HL-60 (cell line): ENCODE measurements at regions not wholly inside any gene's neighbourhood (a gene's known extent, or its start where the extent isn't known, plus 50 kb on each side); places are given as distances from the start of the nearest gene placed in this dataset.
"Not testable (repeated sequence)": the region's sequence is repeated elsewhere in the genome, so short reads cannot be mapped to it uniquely, and the experiment has no call there.

Experiments
- GABPA ChIP-seq: IDR thresholded peaks from 2 replicates; pipeline ENCODE4 v1.6.1; 2012; ENCODE audit warnings: low read depth
- POLR2AphosphoS5 ChIP-seq: IDR thresholded peaks from 2 replicates; pipeline ENCODE4 v1.6.1; 2012; ENCODE audit warnings: low read depth
- TF ChIP-seq, protein P1 (sequence below): IDR thresholded peaks from one replicate; pipeline ENCODE4 v1.5.1; 2011; ENCODE audit warnings: low read length, control low read depth, inconsistent platforms; ENCODE audit not compliant: insufficient read depth

DNA sequence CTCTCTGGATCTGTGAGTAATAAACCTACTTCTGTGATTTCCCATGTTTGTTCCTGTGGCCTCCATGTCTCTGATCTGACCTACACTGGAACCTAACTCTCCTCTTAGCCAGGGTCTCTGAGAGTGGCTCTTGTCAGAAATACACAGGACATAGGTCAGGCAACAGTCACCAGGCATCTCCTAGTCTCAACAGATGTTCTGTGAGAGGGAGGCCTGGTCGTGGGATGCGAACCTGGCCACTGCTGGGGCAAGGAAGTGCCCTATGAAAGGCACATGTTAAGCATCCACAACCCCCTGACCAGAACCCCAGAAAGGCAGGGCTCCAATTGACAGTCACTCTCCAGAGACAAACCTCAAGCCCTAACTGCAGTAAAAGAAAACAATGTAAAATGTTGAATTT is 2771.5 kb downstream of the RPIA start:
- TF ChIP-seq, protein P1, sequence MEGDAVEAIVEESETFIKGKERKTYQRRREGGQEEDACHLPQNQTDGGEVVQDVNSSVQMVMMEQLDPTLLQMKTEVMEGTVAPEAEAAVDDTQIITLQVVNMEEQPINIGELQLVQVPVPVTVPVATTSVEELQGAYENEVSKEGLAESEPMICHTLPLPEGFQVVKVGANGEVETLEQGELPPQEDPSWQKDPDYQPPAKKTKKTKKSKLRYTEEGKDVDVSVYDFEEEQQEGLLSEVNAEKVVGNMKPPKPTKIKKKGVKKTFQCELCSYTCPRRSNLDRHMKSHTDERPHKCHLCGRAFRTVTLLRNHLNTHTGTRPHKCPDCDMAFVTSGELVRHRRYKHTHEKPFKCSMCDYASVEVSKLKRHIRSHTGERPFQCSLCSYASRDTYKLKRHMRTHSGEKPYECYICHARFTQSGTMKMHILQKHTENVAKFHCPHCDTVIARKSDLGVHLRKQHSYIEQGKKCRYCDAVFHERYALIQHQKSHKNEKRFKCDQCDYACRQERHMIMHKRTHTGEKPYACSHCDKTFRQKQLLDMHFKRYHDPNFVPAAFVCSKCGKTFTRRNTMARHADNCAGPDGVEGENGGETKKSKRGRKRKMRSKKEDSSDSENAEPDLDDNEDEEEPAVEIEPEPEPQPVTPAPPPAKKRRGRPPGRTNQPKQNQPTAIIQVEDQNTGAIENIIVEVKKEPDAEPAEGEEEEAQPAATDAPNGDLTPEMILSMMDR = not testable (repeated sequence)
- TF ChIP-seq GABPA, POLR2AphosphoS5: not testable (repeated sequence)
